Stomach (tissue), 8 donors: ENCODE measurements at regions not wholly inside any gene's neighbourhood (a gene's known extent, or its start where the extent isn't known, plus 50 kb on each side); places are given as distances from the start of the nearest gene placed in this dataset.

ENCODE experiments used
- DNase-seq, 2 donors: peaks; one replicate each; pipeline versions ENCODE4 v3.0.0 to v3.0.0-alpha.2; 2013 to 2019
- H3K27ac ChIP-seq, 5 donors: fragments of 200-600 bp in 4 of 5; sonication (generic) in 4 of 5; one replicate each; pipeline ENCODE4 v1.5.1; 2013 to 2019; ENCODE audit warnings: mild to moderate bottlenecking in 1 of 5, moderate library complexity in 1 of 5
- H3K27me3 ChIP-seq, 3 donors: fragments of 200-600 bp; sonication (generic); one replicate each; pipeline ENCODE4 v1.5.1; 2017 to 2019; ENCODE audit warnings: mixed run types in 1 of 3
- H3K36me3 ChIP-seq, 4 donors: fragments of 200-600 bp; sonication (generic); 1 replicate in 3 of 4; 2 replicates in 1 of 4; pipeline ENCODE4 v1.5.1; 2016 to 2019
- H3K4me1 ChIP-seq, 4 donors: fragments of 200-600 bp; sonication (generic); one replicate each; pipeline ENCODE4 v1.5.1; 2016 to 2019
- H3K4me3 ChIP-seq, 4 donors: fragments of 200-600 bp; sonication (generic) in 3 of 4; one replicate each; pipeline ENCODE4 v1.5.1; 2016 to 2019; ENCODE audit warnings: mild to moderate bottlenecking in 1 of 4
- H3K9me3 ChIP-seq, 4 donors: fragments of 200-600 bp; sonication (generic); one replicate each; pipeline ENCODE4 v1.5.1; 2016 to 2019
- CTCF ChIP-seq, 7 experiments: fragments of 450-650 bp in 4 of 7; fragments of 200-600 bp in 3 of 7; sonication (generic) in 3 of 7; IDR thresholded peaks; one replicate each; pipeline ENCODE4 v1.5.1; 2016 to 2019; ENCODE audit warnings: antibody characterized with exemption in 7 of 7, control low read depth in 2 of 7, mild to moderate bottlenecking in 1 of 7
- EP300 ChIP-seq: sonication (generic); formaldehyde crosslinking; IDR thresholded peaks from one replicate; pipeline ENCODE4 v1.6.1; 2017; ENCODE audit warnings: antibody characterized with exemption
- POLR2A ChIP-seq, 4 donors: fragments of 450-650 bp; IDR thresholded peaks; one replicate each; pipeline ENCODE4 v1.6.1; 2016; ENCODE audit warnings: antibody characterized with exemption in 4 of 4, control low read depth in 2 of 4, mild to moderate bottlenecking in 1 of 4, moderate library complexity in 1 of 4
- POLR2AphosphoS5 ChIP-seq, 3 donors: sonication (generic); formaldehyde crosslinking; IDR thresholded peaks; one replicate each; pipeline ENCODE4 v1.6.1; 2016; ENCODE audit warnings: antibody characterized with exemption in 3 of 3
- WGBS, 5 donors: extraction: QIAGEN DNeasy Blood & Tissue Kit in 3 of 5; methylation state at CpG; one replicate each; pipeline versions ENCODE4 v1.1.5 to v1.1.7; 2013 to 2018; 5-methylcytosine and 5-hydroxymethylcytosine counted together
- intact Hi-C: fragments of 100-400 bp; cut with DNase I; formaldehyde crosslinking; loops from one replicate; pipeline ENCODE4 v1.15.1; 2023; ENCODE audit warnings: low total_unique reads
- donor health status: healthy with polysubstance abuse.
- donor health status: Bipolar disorder and iron deficiency.
- donor health status: healthy.

- Histone ChIP-seq H3K9me3 (no peaks in the 10 kb centered on the region), H3K27me3 (no peaks in the 10 kb centered on the region), H3K4me1 (peaks cover 0 to 59% (median 5%) of the 10 kb centered on the region in 4 donors), H3K36me3 (no peaks in the 10 kb centered on the region), H3K27ac (no peak overlapping the region), H3K4me3 (no peak overlapping the region)
- 57 to 69% (median 64%) methylated on average over 7 of the region's 7 CpGs for WGBS, 5 donors
- no peak for TF ChIP-seq CTCF (IDR thresholded peaks at IDR 0.05)
- no peak for TF ChIP-seq EP300
- no peak for TF ChIP-seq POLR2AphosphoS5 (IDR thresholded peaks at IDR 0.05)
- TF ChIP-seq POLR2A (IDR thresholded peaks at IDR 0.05) = no peak
- DNase-seq = peak in 1 of 2 donors; percentile 68
- intact Hi-C loops = no loop called here
Observed at GRCh38 chr1:98325646-98326440, 335.7 kb upstream of the SNX7 start.

DNA sequence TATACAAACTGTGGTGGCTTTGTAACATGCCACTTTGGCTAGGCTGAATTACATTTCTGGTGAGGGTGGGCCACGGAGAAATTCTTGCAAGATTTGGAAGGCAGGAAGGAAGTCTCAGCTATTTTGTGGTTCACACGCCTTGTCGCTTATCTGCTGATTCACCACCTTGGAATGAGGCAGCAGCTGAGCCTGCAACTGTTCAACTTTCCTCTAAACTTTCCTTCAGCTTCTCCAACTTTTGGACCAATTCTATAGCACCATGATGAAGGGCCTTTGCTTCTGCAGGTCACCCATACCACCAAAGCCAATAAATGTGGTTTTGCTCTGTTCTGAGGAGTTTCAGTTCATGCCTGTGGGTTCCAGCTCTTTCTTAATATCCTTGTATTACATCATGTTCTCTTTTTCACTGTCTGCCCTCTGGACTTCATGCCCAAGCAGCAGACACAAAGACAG, 337.6 kb upstream of the SNX7 start:
- no peaks in the 10 kb centered on the region for H3K9me3 ChIP-seq
- intact Hi-C loops = no loop called here
- WGBS, 5 donors = 10 to 17% (median 11%) methylated on average over 3 of the region's 3 CpGs
- TF ChIP-seq POLR2AphosphoS5 (IDR thresholded peaks at IDR 0.05) = peak in 2 of 3 donors; percentile 57 to 75
- TF ChIP-seq EP300 = no peak
- peaks cover 0 to 59% (median 5%) of the 10 kb centered on the region in 4 donors for H3K4me1 ChIP-seq
- peak; percentile 49 to 85 for DNase-seq
- no peak overlapping the region for H3K4me3 ChIP-seq
- H3K27ac ChIP-seq = peak overlapping the region in 3 of 5 donors; percentile 46 to 65 (median 58)
- no peaks in the 10 kb centered on the region for H3K27me3 ChIP-seq
- no peaks in the 10 kb centered on the region for H3K36me3 ChIP-seq

- TF ChIP-seq CTCF (IDR thresholded peaks at IDR 0.05) = no peak
- TF ChIP-seq POLR2AphosphoS5 (IDR thresholded peaks at IDR 0.05) = no peak
- no peak for TF ChIP-seq POLR2A (IDR thresholded peaks at IDR 0.05)
- no peak for TF ChIP-seq EP300
- no peaks in the 10 kb centered on the region for H3K36me3 ChIP-seq
- no peaks in the 10 kb centered on the region for H3K27me3 ChIP-seq
- peak overlapping the region in 3 of 5 donors; percentile 46 to 65 (median 58) for H3K27ac ChIP-seq
- H3K9me3 ChIP-seq = no peaks in the 10 kb centered on the region
- H3K4me1 ChIP-seq = peaks cover 0 to 59% (median 5%) of the 10 kb centered on the region in 4 donors
- intact Hi-C loops = no loop called here
- DNase-seq = peak in 1 of 2 donors; percentile 16
- no peak overlapping the region for H3K4me3 ChIP-seq
Observed at GRCh38 chr1:98323388-98323787, 338.1 kb upstream of the SNX7 start.

GRCh38 chr1:98322966-98323365, 338.6 kb upstream of the SNX7 start:
- 89 to 100% (median 93%) methylated on average over 1 of the region's 1 CpG for WGBS, 5 donors
- no peak for DNase-seq

More at GRCh38 chr1:98322966-98323365, 338.6 kb upstream of the SNX7 start:
- TF ChIP-seq CTCF (IDR thresholded peaks at IDR 0.05) (no peak), EP300 (no peak), POLR2AphosphoS5 (IDR thresholded peaks at IDR 0.05) (no peak), POLR2A (IDR thresholded peaks at IDR 0.05) (no peak)
- H3K27me3 ChIP-seq = no peaks in the 10 kb centered on the region
- H3K27ac ChIP-seq = peak overlapping the region in 3 of 5 donors; percentile 46 to 65 (median 58)
- H3K36me3 ChIP-seq = no peaks in the 10 kb centered on the region
- H3K4me3 ChIP-seq = no peak overlapping the region
- intact Hi-C loops = no loop called here
- no peaks in the 10 kb centered on the region for H3K9me3 ChIP-seq
- H3K4me1 ChIP-seq = peaks cover 0 to 57% (median 5%) of the 10 kb centered on the region in 4 donors
